ENCODE measurements at regions not wholly inside any gene's neighbourhood (a gene's known extent, or its start where the extent isn't known, plus 50 kb on each side); places are given as distances from the start of the nearest gene placed in this dataset.
"Not testable (repeated sequence)": the region's sequence is repeated elsewhere in the genome, so short reads cannot be mapped to it uniquely, and the experiment has no call there.

DNA sequence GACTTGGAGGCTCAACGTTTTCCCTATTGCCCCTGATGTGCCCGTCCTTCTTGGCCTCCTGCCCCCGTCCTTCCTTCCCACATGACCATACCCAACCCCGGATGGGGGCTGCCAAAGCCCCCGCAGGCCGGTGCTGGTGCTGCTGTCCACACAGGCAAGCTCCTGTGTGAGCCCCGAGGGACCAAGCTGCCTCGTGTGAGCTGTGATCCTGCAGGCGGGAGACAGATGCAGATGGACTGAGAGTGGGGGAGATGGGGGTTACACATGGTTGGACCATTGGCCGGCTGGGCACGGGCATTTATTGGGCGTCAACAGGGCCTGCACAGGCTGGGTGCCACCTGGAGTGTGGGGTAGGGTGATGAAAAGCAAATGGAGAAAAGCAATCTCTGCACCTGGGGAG is 313.2 kb upstream of the B3GAT1 start:
- no peak for DNase-seq (ENCODE audit: low spot score)

DNA sequence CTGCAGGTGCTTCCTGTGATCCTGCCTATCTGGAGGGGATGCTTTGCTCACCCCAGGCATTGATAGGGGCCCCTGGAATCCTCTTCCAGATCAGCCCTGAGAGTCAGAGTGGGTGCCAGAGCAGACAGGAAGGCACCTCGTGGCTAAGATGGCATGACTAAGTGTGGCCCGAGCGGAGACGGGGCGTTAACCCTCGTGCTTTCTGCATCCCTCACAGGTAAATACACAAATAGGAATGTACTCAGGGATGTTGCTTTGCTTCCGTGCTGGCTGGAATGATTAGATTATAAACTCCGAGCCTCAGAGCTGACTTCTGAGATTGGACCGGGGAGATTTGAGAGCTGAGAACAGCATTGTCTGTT is 312.7 kb upstream of the B3GAT1 start:
- DNase-seq (ENCODE audit: low spot score) = no peak

- no peak for DNase-seq (ENCODE audit: low spot score)
Measured at GRCh38 chr11:134724106-134724778, 312.2 kb upstream of the B3GAT1 start.

DNA sequence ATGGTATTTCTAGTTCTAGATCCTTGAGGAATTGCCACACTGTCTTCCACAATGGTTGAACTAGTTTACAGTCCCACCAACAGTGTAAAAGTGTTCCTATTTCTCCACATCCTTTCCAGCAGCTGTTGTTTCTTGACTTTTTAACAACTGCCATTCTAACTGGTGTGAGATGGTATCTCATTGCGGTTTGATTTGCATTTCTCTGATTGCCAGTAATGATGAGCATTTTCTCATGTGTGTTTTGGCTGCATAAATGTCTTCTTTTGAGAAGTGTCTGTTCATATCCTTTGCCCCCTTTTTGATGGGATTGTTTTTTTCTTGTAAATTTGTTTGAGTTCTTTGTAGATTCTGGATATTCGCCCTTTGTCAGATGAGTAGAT is 308.6 kb upstream of the B3GAT1 start:
- DNase-seq (ENCODE audit: low spot score) = not testable (repeated sequence)

GRCh38 chr11:134719940-134720690 is 308.1 kb upstream of the B3GAT1 start:
- DNase-seq (ENCODE audit: low spot score) = not testable (repeated sequence)

- DNase-seq (ENCODE audit: low spot score) = no peak
Measured at GRCh38 chr11:134719397-134719796, 307.4 kb upstream of the B3GAT1 start.

DNA sequence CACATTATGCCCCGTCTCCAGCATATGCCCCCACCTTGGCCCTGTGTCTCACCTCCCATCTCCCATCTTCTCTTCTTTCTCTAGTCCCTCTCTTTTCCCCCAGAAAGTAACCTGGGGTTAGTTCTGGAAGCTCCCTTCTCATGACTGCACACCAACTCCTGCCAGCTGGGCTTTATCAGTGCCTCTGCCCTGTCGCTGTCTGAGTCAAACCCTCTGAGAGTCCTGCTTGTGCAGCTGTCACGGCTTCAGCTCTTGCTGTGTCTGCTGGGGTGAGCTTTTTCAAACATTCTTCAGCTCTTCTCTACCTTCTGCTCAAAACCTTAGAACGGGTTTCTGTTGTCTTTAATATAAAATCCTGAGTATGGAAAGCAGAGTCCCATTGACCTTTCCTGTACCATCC is 304.5 kb upstream of the B3GAT1 start:
- no peak for DNase-seq (ENCODE audit: low spot score)

DNA sequence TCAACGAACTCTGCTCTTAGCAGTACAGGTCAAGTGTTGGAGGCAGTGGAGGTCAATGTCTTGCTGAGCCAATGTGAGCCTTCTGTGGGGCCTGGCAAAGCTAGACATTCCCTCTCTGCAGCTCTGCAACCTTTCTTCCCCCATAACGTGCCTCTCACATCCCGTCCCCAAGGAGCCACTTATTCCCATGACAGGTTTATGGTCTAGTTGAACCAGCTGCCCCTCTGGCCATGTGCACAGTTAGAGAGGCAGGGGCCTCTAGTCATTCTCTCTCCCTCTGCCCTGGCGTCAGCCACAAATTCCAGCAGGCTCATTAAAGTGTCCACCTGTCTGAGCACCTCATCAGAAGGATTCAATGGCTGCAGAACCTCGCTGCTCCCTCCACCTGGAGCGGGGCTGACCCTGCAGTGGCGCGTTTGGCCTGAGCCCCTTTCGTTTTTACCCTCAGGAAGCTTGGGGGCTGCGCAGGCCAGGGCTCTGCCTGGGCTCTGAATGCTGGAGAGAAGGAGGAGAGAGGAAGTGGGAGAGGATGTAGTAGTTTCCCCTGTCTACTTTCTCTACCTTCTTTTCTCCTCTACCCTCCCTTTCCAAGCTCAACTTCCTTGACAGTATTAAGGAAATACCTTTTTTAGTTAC is 302.1 kb upstream of the B3GAT1 start:
- no peak for DNase-seq (ENCODE audit: low spot score)

- DNase-seq (ENCODE audit: low spot score) = no peak
Measured at GRCh38 chr11:134712228-134713145, 300.4 kb upstream of the B3GAT1 start.

DNA sequence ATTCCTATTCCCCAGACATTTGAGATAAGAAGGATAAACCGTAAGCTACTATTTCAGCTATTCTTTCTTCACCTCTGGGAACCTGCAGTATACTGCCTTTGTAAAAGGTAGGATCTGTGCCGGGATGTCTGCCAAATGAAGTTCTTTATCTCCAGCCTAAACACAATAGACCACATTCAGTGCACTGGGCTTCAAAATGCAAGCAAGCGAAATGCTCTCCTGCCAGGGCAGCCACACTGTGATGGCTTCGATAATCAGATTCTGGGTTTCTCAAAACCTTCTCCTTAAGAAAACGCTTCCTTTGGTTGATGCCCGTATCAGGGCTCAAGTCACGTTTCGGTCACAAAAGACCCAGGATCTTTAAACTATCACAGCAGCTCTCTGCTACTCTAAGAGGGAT is 299.5 kb upstream of the B3GAT1 start:
- DNase-seq (ENCODE audit: low spot score) = no peak

DNA sequence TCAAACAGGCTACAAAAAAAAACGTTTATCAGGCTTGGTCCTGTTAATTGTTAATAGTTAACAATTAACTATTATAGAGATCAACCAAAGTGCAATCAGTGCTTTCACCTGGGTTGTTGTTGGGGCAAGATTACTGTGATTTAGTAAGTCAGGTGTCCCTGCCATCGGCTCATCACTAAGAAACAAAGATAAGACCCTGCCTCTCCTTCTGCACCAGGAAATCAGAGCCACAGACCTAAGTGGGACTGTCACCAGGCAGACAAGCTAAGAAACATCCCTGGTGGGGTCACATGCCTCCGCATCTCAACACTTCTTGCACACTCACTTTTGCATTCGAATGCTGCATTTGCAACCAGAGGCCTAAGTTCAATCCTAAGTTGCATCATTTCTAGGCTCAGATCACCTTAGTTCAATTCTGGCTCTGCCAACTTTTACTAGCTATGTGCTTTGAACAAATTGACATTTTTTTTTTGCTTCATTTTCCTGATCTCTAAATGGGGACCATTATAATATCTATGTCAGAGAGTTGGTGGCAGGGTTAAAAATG is 298.9 kb upstream of the B3GAT1 start:
- DNase-seq (ENCODE audit: low spot score) = no peak

DNA sequence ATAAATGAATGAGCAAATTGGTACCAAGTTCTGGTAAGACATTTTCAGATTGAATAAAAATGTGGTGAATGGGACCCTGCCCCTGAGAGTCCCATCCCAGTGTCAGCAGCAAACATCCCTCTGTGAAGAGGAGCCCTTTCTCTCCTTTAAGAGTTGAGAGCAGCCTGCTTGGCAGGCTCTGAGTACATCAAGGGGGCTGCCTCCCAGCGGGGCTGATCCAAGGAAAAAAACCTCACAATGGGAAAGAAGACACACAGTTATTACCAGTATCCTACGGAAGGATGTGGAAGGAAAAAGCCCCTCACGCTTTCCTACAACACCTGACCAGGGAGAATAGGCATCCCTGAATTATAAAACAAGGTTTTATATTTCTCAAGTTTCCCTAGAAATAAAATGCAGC is 293.8 kb upstream of the B3GAT1 start:
- no peak for DNase-seq (ENCODE audit: low spot score)

GRCh38 chr11:134702827-134703226 is 290.8 kb upstream of the B3GAT1 start:
- DNase-seq (ENCODE audit: low spot score) = no peak

GRCh38 chr11:134701564-134702165 is 289.6 kb upstream of the B3GAT1 start:
- no peak for DNase-seq (ENCODE audit: low spot score)

DNA sequence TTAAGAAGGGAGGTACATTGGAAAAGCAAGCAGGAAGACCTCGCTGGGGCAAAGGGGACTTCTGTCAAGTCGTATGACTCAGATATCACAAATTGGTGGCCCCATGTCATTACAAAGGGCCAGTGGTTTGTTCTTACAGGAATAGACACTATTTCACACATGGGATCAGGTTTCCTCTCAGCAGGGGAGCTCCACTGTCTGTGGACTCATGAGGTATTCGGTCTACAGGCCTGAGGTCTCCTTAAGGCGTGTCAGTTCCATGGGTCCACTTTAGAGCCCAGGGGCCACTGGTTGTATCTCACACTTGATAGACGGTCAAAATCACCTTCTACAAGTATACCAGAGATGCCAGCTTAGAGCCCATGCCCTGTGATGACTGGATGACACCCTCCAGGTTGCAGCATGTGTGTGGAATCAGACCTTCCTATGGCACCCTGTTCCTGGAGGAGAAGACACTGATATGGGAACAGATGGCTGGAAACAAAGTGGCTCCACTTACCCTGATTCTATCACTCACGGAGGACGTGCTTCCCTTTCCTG is 288.1 kb upstream of the B3GAT1 start:
- no peak for DNase-seq (ENCODE audit: low spot score)

DNA sequence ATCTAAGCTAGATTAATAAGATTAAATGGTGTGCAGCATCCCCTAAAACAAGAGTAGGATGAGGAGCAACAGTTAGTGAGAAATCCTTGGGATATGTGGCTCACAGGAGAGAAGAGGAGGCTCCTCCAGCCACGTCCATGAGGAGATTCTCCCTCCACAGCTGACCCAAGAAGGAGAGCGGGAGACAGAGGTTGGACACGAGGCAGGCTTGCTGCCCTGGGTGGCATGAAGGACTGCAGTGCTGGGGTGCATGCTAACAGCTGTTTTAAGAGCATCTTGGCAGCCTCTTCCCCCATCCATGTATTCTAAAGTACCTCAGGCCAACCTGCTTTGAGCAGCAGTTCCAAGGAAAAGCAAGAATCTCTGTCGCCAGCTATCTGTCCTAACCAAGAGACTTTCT is 284.4 kb upstream of the B3GAT1 start:
- DNase-seq (ENCODE audit: low spot score) = no peak

DNA sequence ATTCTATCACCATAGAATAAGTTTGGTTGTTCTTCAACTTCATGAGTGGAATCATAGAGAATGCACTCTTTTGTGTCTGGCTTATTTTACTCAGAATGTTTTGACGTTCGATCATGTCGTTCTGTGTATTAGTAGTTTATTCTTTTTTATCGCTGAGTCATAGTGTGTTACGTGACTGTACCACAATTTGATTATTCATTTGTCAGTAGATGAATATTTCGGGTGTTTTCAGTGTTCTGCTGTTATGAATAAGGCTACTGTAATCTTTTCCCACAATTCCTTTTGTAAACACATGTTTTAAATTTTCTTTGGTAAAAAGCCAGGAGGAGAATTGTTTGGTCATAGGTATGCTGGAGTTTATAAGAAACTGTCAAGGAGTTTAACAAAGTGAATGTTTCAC is 279.9 kb upstream of the B3GAT1 start:
- DNase-seq (ENCODE audit: low spot score) = no peak

- DNase-seq (ENCODE audit: low spot score) = no peak
Measured at GRCh38 chr11:134691295-134691873, 279.3 kb upstream of the B3GAT1 start.

- no peak for DNase-seq (ENCODE audit: low spot score)
Measured at GRCh38 chr11:134689886-134690285, 277.8 kb upstream of the B3GAT1 start.

DNA sequence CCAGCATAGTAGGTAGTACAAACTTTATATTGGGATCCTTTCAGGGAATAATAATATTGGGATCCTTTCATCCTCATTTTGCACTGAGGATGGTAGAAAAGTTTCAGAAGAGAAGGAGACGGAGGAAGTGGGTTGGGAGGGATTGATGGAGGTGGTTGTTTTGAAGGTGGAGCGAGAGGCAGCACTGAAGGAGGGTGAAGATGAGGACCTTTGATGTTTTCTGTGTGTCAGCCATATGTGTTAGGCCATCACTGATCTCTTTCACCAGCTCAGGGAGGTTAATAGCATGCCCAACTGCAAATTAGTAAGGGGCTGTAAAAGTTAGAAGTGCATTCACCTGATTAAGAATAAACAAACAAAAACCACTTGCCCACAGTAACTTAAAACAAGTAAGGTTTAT is 275.5 kb upstream of the B3GAT1 start:
- no peak for DNase-seq (ENCODE audit: low spot score)

GRCh38 chr11:134686460-134687061 is 274.5 kb upstream of the B3GAT1 start:
- peak; percentile 66 for DNase-seq (ENCODE audit: low spot score)

Measured in iPS-NIHi11 (cell line).